ENCODE measurements at regions not wholly inside any gene's neighbourhood (a gene's known extent, or its start where the extent isn't known, plus 50 kb on each side); places are given as distances from the start of the nearest gene placed in this dataset.

DNA sequence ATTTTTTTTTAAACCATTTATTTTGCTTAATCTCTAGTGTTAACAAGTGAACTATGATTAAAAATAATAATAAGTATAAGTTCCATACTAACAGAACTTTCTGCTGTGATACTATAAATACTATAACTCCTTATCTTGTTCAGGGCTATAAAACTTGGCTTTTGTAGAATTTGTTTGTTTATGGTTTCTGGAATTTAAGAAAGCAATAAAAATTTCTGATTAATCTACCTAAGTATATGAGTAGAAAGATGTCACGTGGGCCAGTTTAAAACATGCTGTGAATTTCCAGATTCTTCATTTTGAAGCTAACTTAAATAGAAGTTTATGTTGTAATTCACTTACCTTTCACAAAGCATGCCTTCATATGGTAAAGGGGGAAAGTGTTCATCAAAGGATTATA, 1236.3 kb upstream of the ACVR2A start:
- Histone ChIP-seq H4K20me1 (ENCODE audit: control insufficient read depth, insufficient read depth, insufficient read length) (no peaks in the 10 kb centered on the region), H3K79me2 (ENCODE audit: insufficient read depth, low read length) (no peaks in the 10 kb centered on the region), H4K5ac (ENCODE audit: insufficient read length, low read depth, low read length) (no peak overlapping the region), H2AK5ac (ENCODE audit: insufficient read length, low read length) (no peak overlapping the region), H3K79me1 (ENCODE audit: insufficient read depth, low read depth, low read length, poor library complexity, severe bottlenecking) (no peaks in the 10 kb centered on the region), H3K56ac (ENCODE audit: insufficient read length, low read depth, low read length) (no peak overlapping the region), H2BK5ac (ENCODE audit: insufficient read length, low read length) (no peak overlapping the region), H3K23me2 (ENCODE audit: insufficient read length, low read depth, low read length, poor library complexity, severe bottlenecking) (no peaks in the 10 kb centered on the region), H4K8ac (replicated peaks; ENCODE audit: insufficient read length, low read depth, low read length) (no peak overlapping the region), H3K23ac (ENCODE audit: insufficient read length, low read depth, low read length) (no peak overlapping the region), H3K27me3 (ENCODE audit: insufficient read depth, low read length) (no peaks in the 10 kb centered on the region), H3K9ac (ENCODE audit: extremely low read depth, insufficient read length, low read length) (no peak overlapping the region), H3K14ac (ENCODE audit: insufficient read depth, low read length) (no peak overlapping the region), H2BK15ac (ENCODE audit: low read depth, low read length) (no peak overlapping the region), H3K18ac (ENCODE audit: insufficient read length, low read depth, low read length) (no peak overlapping the region), H3K4me2 (ENCODE audit: insufficient read depth, insufficient read length, low read length) (no peak overlapping the region), H3T11ph (ENCODE audit: low read length) (no peak overlapping the region), H3K27ac (ENCODE audit: insufficient read length, low read depth, low read length) (no peak overlapping the region), H2BK12ac (ENCODE audit: insufficient read length, low read depth, low read length) (no peak overlapping the region), H3K9me3 (ENCODE audit: control insufficient read depth, low read depth, low read length) (no peaks in the 10 kb centered on the region), H4K91ac (ENCODE audit: insufficient read length, low read depth, low read length) (no peak overlapping the region), H2BK120ac (ENCODE audit: low read depth, low read length, poor library complexity, severe bottlenecking) (no peak overlapping the region), H2AFZ (ENCODE audit: low read length) (no peak overlapping the region), H3K4ac (ENCODE audit: low read depth, low read length) (no peak overlapping the region), H2BK20ac (ENCODE audit: low read depth, low read length, poor library complexity, severe bottlenecking) (no peak overlapping the region), H3K4me1 (ENCODE audit: insufficient read depth, low read length) (no peaks in the 10 kb centered on the region)
- no peak overlapping the region for H3K27ac Mint-ChIP-seq
- peaks cover 0 to 14% (median 7%) of the 10 kb centered on the region in 3 experiments; a peak in 6 of 7 replicates for H3K36me3 Mint-ChIP-seq (ENCODE audit: insufficient read depth in 1 of 3, low read depth in 3 of 3)
- H3K27me3 Mint-ChIP-seq (ENCODE audit: low read depth) = no peaks in the 10 kb centered on the region
- WGBS (ENCODE audit: extremely low coverage, insufficient read length, low lambda C conversion rate) = no CpG with 5 or more reads among the region's 1 CpG
- DNase-seq = no peak
- peaks cover 6 to 9% of the 10 kb centered on the region in 2 experiments; a peak in 3 of 5 replicates for H3K9me3 Mint-ChIP-seq
- TF ChIP-seq, protein P1, sequence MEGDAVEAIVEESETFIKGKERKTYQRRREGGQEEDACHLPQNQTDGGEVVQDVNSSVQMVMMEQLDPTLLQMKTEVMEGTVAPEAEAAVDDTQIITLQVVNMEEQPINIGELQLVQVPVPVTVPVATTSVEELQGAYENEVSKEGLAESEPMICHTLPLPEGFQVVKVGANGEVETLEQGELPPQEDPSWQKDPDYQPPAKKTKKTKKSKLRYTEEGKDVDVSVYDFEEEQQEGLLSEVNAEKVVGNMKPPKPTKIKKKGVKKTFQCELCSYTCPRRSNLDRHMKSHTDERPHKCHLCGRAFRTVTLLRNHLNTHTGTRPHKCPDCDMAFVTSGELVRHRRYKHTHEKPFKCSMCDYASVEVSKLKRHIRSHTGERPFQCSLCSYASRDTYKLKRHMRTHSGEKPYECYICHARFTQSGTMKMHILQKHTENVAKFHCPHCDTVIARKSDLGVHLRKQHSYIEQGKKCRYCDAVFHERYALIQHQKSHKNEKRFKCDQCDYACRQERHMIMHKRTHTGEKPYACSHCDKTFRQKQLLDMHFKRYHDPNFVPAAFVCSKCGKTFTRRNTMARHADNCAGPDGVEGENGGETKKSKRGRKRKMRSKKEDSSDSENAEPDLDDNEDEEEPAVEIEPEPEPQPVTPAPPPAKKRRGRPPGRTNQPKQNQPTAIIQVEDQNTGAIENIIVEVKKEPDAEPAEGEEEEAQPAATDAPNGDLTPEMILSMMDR (conservative IDR thresholded peaks at IDR 0.05) = no peak
- H3K4me3 Mint-ChIP-seq = no peak overlapping the region
- H3K4me1 Mint-ChIP-seq = no peaks in the 10 kb centered on the region
